RWPE2 (cell line): ENCODE measurements at regions not wholly inside any gene's neighbourhood (a gene's known extent, or its start where the extent isn't known, plus 50 kb on each side); places are given as distances from the start of the nearest gene placed in this dataset.

Source experiments
- ATAC-seq: fragments of 200-7000 bp; cut with Tn5 transposase; 3 replicates; pipeline ENCODE4 v1.9.1; 2021; ENCODE audit warnings: low read depth
- DNase-seq: peaks from one replicate; pipeline ENCODE4 v3.0.0-alpha.2; 2020; ENCODE audit warnings: low spot score
- H3K27ac ChIP-seq: fragments of 450-650 bp; 2 replicates; pipeline ENCODE4 v1.5.1; 2017; ENCODE audit warnings: mild to moderate bottlenecking; ENCODE audit not compliant: poor library complexity, severe bottlenecking
- H3K27me3 ChIP-seq: fragments of 250-450 bp; sonication (Bioruptor Pico); 2 replicates; pipeline ENCODE4 v1.5.1; 2021; ENCODE audit warnings: mild to moderate bottlenecking, moderate library complexity; ENCODE audit not compliant: insufficient read depth, poor library complexity, severe bottlenecking
- H3K36me3 ChIP-seq: fragments of 250-450 bp; sonication (Bioruptor Pico); 2 replicates; pipeline ENCODE4 v1.5.1; 2020; ENCODE audit warnings: low read depth, mild to moderate bottlenecking, moderate library complexity
- H3K4me1 ChIP-seq: fragments of 250-450 bp; sonication (Bioruptor Pico); 2 replicates; pipeline ENCODE4 v1.5.1; 2021; ENCODE audit warnings: mild to moderate bottlenecking, moderate library complexity; ENCODE audit not compliant: insufficient read depth, poor library complexity, severe bottlenecking
- H3K4me3 ChIP-seq: fragments of 250-450 bp; sonication (Bioruptor Pico); 2 replicates; pipeline ENCODE4 v1.5.1; 2021; ENCODE audit warnings: mild to moderate bottlenecking, moderate library complexity; ENCODE audit not compliant: severe bottlenecking
- H3K9me3 ChIP-seq: fragments of 250-450 bp; sonication (Bioruptor Pico); 2 replicates; pipeline ENCODE4 v1.5.1; 2021; ENCODE audit warnings: mild to moderate bottlenecking, moderate library complexity; ENCODE audit not compliant: severe bottlenecking
- CTCF ChIP-seq: fragments of 450-650 bp; IDR thresholded peaks from one replicate; pipeline ENCODE4 v1.5.1; 2017; ENCODE audit warnings: mild to moderate bottlenecking, moderate library complexity; ENCODE audit not compliant: poor library complexity, severe bottlenecking

GRCh38 chr6:92362404-92362803, 1057.0 kb downstream of the EPHA7 start:
- ATAC-seq (no peak), DNase-seq (no peak)
- Histone ChIP-seq H3K4me3 (no peak overlapping the region), H3K27ac (no peak overlapping the region), H3K36me3 (no peaks in the 10 kb centered on the region), H3K9me3 (no peaks in the 10 kb centered on the region), H3K27me3 (no peaks in the 10 kb centered on the region), H3K4me1 (no peaks in the 10 kb centered on the region)
- no peak for TF ChIP-seq CTCF

- no peak overlapping the region for H3K27ac ChIP-seq
- no peaks in the 10 kb centered on the region for H3K27me3 ChIP-seq
- no peaks in the 10 kb centered on the region for H3K9me3 ChIP-seq
- H3K4me3 ChIP-seq: no peak overlapping the region
- H3K4me1 ChIP-seq: no peaks in the 10 kb centered on the region
- no peak for DNase-seq
- ATAC-seq: no peak
- TF ChIP-seq CTCF: no peak
- no peaks in the 10 kb centered on the region for H3K36me3 ChIP-seq
Observed at GRCh38 chr6:92361990-92362389, 1057.4 kb downstream of the EPHA7 start.

GRCh38 chr6:92354270-92354829, 1065.0 kb downstream of the EPHA7 start:
- TF ChIP-seq CTCF: no peak
- H3K27me3 ChIP-seq: no peaks in the 10 kb centered on the region
- DNase-seq (no peak), ATAC-seq (no peak)
- no peak overlapping the region for H3K27ac ChIP-seq
- H3K4me1 ChIP-seq: no peaks in the 10 kb centered on the region
- H3K4me3 ChIP-seq: no peak overlapping the region
- no peaks in the 10 kb centered on the region for H3K9me3 ChIP-seq
- no peaks in the 10 kb centered on the region for H3K36me3 ChIP-seq

- no peaks in the 10 kb centered on the region for H3K9me3 ChIP-seq
- no peaks in the 10 kb centered on the region for H3K4me1 ChIP-seq
- no peak for TF ChIP-seq CTCF
- ATAC-seq (no peak), DNase-seq (no peak)
- no peak overlapping the region for H3K27ac ChIP-seq
- peaks cover 3% of the 10 kb centered on the region for H3K27me3 ChIP-seq
- H3K36me3 ChIP-seq: no peaks in the 10 kb centered on the region
- no peak overlapping the region for H3K4me3 ChIP-seq
Observed at GRCh38 chr6:92352130-92352529, 1067.2 kb downstream of the EPHA7 start.

GRCh38 chr6:92341201-92341600, 1078.2 kb downstream of the EPHA7 start:
- H3K9me3 ChIP-seq: no peaks in the 10 kb centered on the region
- H3K4me3 ChIP-seq: no peak overlapping the region
- peaks cover 3% of the 10 kb centered on the region for H3K27me3 ChIP-seq
- ATAC-seq (peak; percentile 21; the same call in 1 of the 3 replicates), DNase-seq (no peak)
- no peak overlapping the region for H3K27ac ChIP-seq
- peaks cover 9% of the 10 kb centered on the region for H3K4me1 ChIP-seq
- no peak for TF ChIP-seq CTCF
- no peaks in the 10 kb centered on the region for H3K36me3 ChIP-seq
